Right renal pelvis (tissue), 4 donors: ENCODE measurements at regions not wholly inside any gene's neighbourhood (a gene's known extent, or its start where the extent isn't known, plus 50 kb on each side); places are given as distances from the start of the nearest gene placed in this dataset.

Source experiments
- DNase-seq, 4 donors: peaks; one replicate each; pipeline ENCODE4 v3.0.0-alpha.2; 2013; ENCODE audit warnings: low read depth in 4 of 4, low spot score in 3 of 4, missing footprints in 1 of 4

GRCh38 chr3:132183811-132184210 is 133.4 kb upstream of the ACP3 start:
- no peak for DNase-seq

GRCh38 chr3:132187746-132188145 is 129.5 kb upstream of the ACP3 start:
- no peak for DNase-seq

GRCh38 chr3:132189601-132190000 is 127.6 kb upstream of the ACP3 start:
- no peak for DNase-seq

GRCh38 chr3:132196113-132196512 is 121.1 kb upstream of the ACP3 start:
- no peak for DNase-seq

- DNase-seq: no peak
These were observed 118.7 kb upstream of the ACP3 start for GRCh38 chr3:132198516-132198915.

GRCh38 chr3:132199451-132199850 is 117.8 kb upstream of the ACP3 start:
- DNase-seq: no peak

GRCh38 chr3:132202586-132202985 is 114.6 kb upstream of the ACP3 start:
- DNase-seq: no peak

- DNase-seq: no peak
These were observed 113.2 kb upstream of the ACP3 start for GRCh38 chr3:132203889-132204596.

GRCh38 chr3:132205609-132206008 is 111.6 kb upstream of the ACP3 start:
- no peak for DNase-seq

- no peak for DNase-seq
These were observed 107.4 kb upstream of the ACP3 start for GRCh38 chr3:132209855-132210254.

GRCh38 chr3:132210476-132211346 is 106.5 kb upstream of the ACP3 start:
- no peak for DNase-seq

GRCh38 chr3:132211896-132212295 is 105.3 kb upstream of the ACP3 start:
- DNase-seq: no peak

- no peak for DNase-seq
These were observed 98.1 kb upstream of the ACP3 start for GRCh38 chr3:132218817-132219755.

- no peak for DNase-seq
These were observed 96.2 kb upstream of the ACP3 start for GRCh38 chr3:132220986-132221385.

GRCh38 chr3:132222868-132223538 is 94.2 kb upstream of the ACP3 start:
- DNase-seq: no peak

- no peak for DNase-seq
These were observed 91.5 kb upstream of the ACP3 start for GRCh38 chr3:132225664-132226063.

- no peak for DNase-seq
These were observed 88.3 kb upstream of the ACP3 start for GRCh38 chr3:132228923-132229322.

GRCh38 chr3:132229641-132230040 is 87.6 kb upstream of the ACP3 start:
- no peak for DNase-seq

- no peak for DNase-seq
These were observed 86.8 kb upstream of the ACP3 start for GRCh38 chr3:132230156-132231000.
